K562 (cell line): ENCODE measurements at regions not wholly inside any gene's neighbourhood (a gene's known extent, or its start where the extent isn't known, plus 50 kb on each side); places are given as distances from the start of the nearest gene placed in this dataset.

Source experiments
- ATAC-seq: fragments of 200-7000 bp; cut with Tn5 transposase; 3 replicates; pipeline ENCODE4 v1.9.1; 2020; ENCODE audit warnings: moderate library complexity
- BruUV-seq: library from RNA; stranded (reverse); fragments of 400-500 nt; replicated peaks from 2 replicates; lab custom pipeline; 2021; lab: Mats Ljungman, UMichigan
- CTCF ChIA-PET: fragments of 300-600 bp; formaldehyde crosslinking; extraction: SDS; loops from one replicate; lab custom pipeline; 2021; ENCODE audit warnings: low intra/inter-chr PET ratio; lab: Yijun Ruan, JAX
- POLR2A ChIA-PET: fragments of 300-600, 350-650 bp; sonication (Branson Sonifier 250); formaldehyde crosslinking; extraction: SDS; loops from one replicate; lab custom pipeline; 2021; ENCODE audit warnings: antibody characterized with exemption, inconsistent platforms; lab: Yijun Ruan, JAX
- DNase-seq, 4 experiments: peaks; one replicate each; pipeline versions ENCODE4 v3.0.0 to v3.0.0-alpha.2; 2011 to 2018; ENCODE audit warnings: low spot score in 3 of 4, mixed read lengths in 3 of 4; ENCODE audit errors: extremely low read depth in 1 of 4
- FAIRE-seq: peaks from 2 replicates; lab custom pipeline; 2011; peaks lifted over from hg19 to GRCh38; lab: Jason Lieb, UNC
- H2AFZ ChIP-seq: 2 replicates; pipeline ENCODE4 v1.6.0; 2011; ENCODE audit warnings: low read depth, low read length, control low read depth, inconsistent platforms
- H3K27ac ChIP-seq: fragments of 200-600 bp; 3 replicates; pipeline ENCODE4 v1.8.0; 2011; ENCODE audit warnings: low read depth, mild to moderate bottlenecking, control low read depth, inconsistent platforms, low read length, moderate library complexity, mixed read lengths; ENCODE audit errors: extremely low read depth
- H3K27me3 ChIP-seq, 2 experiments: fragments of 300-600 bp in 1 of 2; 2 replicates in 1 of 2; 3 replicates in 1 of 2; pipeline versions ENCODE4 v1.6.0 to v1.8.0; 2011; ENCODE audit warnings: inconsistent platforms in 2 of 2, low read length in 2 of 2, mild to moderate bottlenecking in 1 of 2, mixed read lengths in 1 of 2, moderate library complexity in 1 of 2; ENCODE audit not compliant: control insufficient read depth in 2 of 2, insufficient read depth in 2 of 2
- H3K36me3 ChIP-seq: fragments of 300-600 bp; 3 replicates; pipeline ENCODE4 v1.8.0; 2011; ENCODE audit warnings: mild to moderate bottlenecking, low read length, inconsistent platforms; ENCODE audit not compliant: control insufficient read depth, insufficient read depth
- H3K4me1 ChIP-seq, 2 experiments: fragments of 200-600 bp in 1 of 2; replicated peaks in 1 of 2; 2 replicates in 1 of 2; 3 replicates in 1 of 2; pipeline versions ENCODE4 v1.5.1 to v1.8.0; 2011; ENCODE audit warnings: inconsistent platforms in 2 of 2, low read length in 2 of 2, mild to moderate bottlenecking in 1 of 2, mixed read lengths in 1 of 2, moderate library complexity in 1 of 2; ENCODE audit not compliant: control insufficient read depth in 2 of 2, insufficient read depth in 2 of 2
- H3K4me2 ChIP-seq: 2 replicates; pipeline ENCODE4 v1.6.1; 2011; ENCODE audit warnings: low read length, control low read depth, inconsistent platforms, mixed read lengths; ENCODE audit not compliant: insufficient read depth
- H3K4me3 ChIP-seq: fragments of 200-600 bp; sonication (generic), shearing (Covaris generic); 2 replicates; pipeline ENCODE4 v1.5.1; 2016; ENCODE audit warnings: control low read depth, inconsistent platforms
- H3K79me2 ChIP-seq: fragments of 200-600 bp; 3 replicates; pipeline ENCODE4 v1.8.0; 2011; ENCODE audit warnings: low read length, inconsistent platforms; ENCODE audit not compliant: control insufficient read depth, insufficient read depth
- H3K9ac ChIP-seq, 2 experiments: 2 replicates each; pipeline versions ENCODE4 v1.6.0 to v1.6.1; 2011; ENCODE audit warnings: low read depth in 2 of 2, low read length in 2 of 2, control low read depth in 1 of 2, inconsistent platforms in 1 of 2, mild to moderate bottlenecking in 1 of 2, mixed read lengths in 1 of 2; ENCODE audit not compliant: insufficient read depth in 1 of 2
- H3K9me1 ChIP-seq: one replicate; pipeline ENCODE4 v1.6.0; 2011; ENCODE audit warnings: inconsistent platforms, mild to moderate bottlenecking, low read length, moderate library complexity; ENCODE audit not compliant: control insufficient read depth, insufficient read depth
- H3K9me3 ChIP-seq: replicated peaks from 2 replicates; pipeline ENCODE4 v1.5.1; 2011; ENCODE audit warnings: low read depth, low read length, inconsistent platforms; ENCODE audit not compliant: control insufficient read depth, insufficient read depth
- H4K20me1 ChIP-seq: replicated peaks from 2 replicates; pipeline ENCODE4 v1.6.1; 2011; ENCODE audit warnings: low read length, inconsistent platforms, mixed read lengths; ENCODE audit not compliant: control insufficient read depth, insufficient read depth
- C11orf30 ChIP-seq: fragments of 450-650 bp; IDR thresholded peaks from 2 replicates; pipeline ENCODE4 v1.6.1; 2016; ENCODE audit warnings: low read depth, mild to moderate bottlenecking
- ERF ChIP-seq: fragments of 450-650 bp; formaldehyde crosslinking; IDR thresholded peaks from 2 replicates; pipeline ENCODE4 v1.4.0; 2020; ENCODE audit warnings: mild to moderate bottlenecking, mixed read lengths
- MAFF ChIP-seq: IDR thresholded peaks from 2 replicates; pipeline ENCODE4 v1.6.1; 2012; ENCODE audit warnings: low read length, improper control_type of control experiment
- MAFG ChIP-seq: fragments of 450-650 bp; conservative IDR thresholded peaks from 2 replicates; pipeline ENCODE4 v1.6.1; 2016; ENCODE audit warnings: missing genetic modification characterization, missing compliant biosample characterization
- MAFK ChIP-seq: IDR thresholded peaks from 2 replicates; pipeline ENCODE4 v1.6.1; 2011; ENCODE audit warnings: low read length, improper control_type of control experiment
- NUFIP1 ChIP-seq: fragments of 450-650 bp; IDR thresholded peaks from 2 replicates; pipeline ENCODE4 v1.6.1; 2018; ENCODE audit not compliant: partially characterized antibody
- SRSF3 ChIP-seq: fragments of 200-400 bp; formaldehyde crosslinking; IDR thresholded peaks from 2 replicates; pipeline ENCODE4 v1.6.1; 2016; ENCODE audit warnings: mild to moderate bottlenecking, low read length, moderate library complexity; ENCODE audit not compliant: insufficient read depth
- ZNF232 ChIP-seq: sonication (generic); formaldehyde crosslinking; IDR thresholded peaks from 2 replicates; pipeline ENCODE4 v1.8.0; 2022; ENCODE audit warnings: mild to moderate bottlenecking, missing genetic modification reagents
- ZNF316 ChIP-seq: fragments of 450-650 bp; IDR thresholded peaks from 2 replicates; pipeline ENCODE4 v1.6.1; 2016
- ZNF589 ChIP-seq: fragments of 200-800 bp; sonication (Bioruptor generic); IDR thresholded peaks from 2 replicates; pipeline ENCODE4 v1.6.1; 2016; ENCODE audit warnings: low read depth, missing genetic modification characterization, missing compliant biosample characterization
- in situ Hi-C: fragments of 300-500 bp; cut with MboI; formaldehyde crosslinking; loops from 4 replicates; pipeline ENCODE4 v1.15.0; 2018; ENCODE audit warnings: inconsistent platforms, mixed read lengths
- intact Hi-C: fragments of 100-400 bp; cut with micrococcal nuclease; formaldehyde crosslinking; loops from 2 replicates; pipeline ENCODE4 v1.14.2; 2022
- TF ChIP-seq, protein P1 (sequence below): sonication (generic); formaldehyde crosslinking; IDR thresholded peaks from 2 replicates; pipeline ENCODE4 v1.8.1; 2023; ENCODE audit warnings: mild to moderate bottlenecking, missing genetic modification reagents
- TF ChIP-seq, protein P2 (sequence below): fragments of 450-650 bp; IDR thresholded peaks from 2 replicates; pipeline ENCODE4 v1.6.1; 2018; ENCODE audit warnings: mild to moderate bottlenecking, low read depth; ENCODE audit not compliant: partially characterized antibody

DNA sequence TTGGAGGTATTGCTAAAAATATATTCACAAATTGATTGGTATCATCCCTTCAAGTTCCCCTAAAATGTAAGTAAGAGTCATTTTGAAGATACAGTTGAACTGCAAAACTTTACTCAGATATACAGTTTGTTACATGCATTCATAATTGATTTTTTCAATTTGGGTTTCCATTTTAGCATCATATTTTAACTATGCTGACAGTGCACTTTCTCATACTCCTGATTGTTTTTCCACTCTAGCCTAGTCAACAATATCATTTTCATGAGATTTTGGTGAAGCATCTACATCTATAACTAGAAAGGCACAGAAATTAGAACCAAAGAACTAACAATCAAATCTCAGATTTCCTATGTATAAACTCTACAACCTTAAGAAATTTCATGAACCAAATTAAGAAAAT is 2850.4 kb upstream of the PCDH20 start:
- TF ChIP-seq, protein P1, sequence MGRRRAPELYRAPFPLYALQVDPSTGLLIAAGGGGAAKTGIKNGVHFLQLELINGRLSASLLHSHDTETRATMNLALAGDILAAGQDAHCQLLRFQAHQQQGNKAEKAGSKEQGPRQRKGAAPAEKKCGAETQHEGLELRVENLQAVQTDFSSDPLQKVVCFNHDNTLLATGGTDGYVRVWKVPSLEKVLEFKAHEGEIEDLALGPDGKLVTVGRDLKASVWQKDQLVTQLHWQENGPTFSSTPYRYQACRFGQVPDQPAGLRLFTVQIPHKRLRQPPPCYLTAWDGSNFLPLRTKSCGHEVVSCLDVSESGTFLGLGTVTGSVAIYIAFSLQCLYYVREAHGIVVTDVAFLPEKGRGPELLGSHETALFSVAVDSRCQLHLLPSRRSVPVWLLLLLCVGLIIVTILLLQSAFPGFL (CRISPR knock-in tag): no peak
- TF ChIP-seq, protein P2, sequence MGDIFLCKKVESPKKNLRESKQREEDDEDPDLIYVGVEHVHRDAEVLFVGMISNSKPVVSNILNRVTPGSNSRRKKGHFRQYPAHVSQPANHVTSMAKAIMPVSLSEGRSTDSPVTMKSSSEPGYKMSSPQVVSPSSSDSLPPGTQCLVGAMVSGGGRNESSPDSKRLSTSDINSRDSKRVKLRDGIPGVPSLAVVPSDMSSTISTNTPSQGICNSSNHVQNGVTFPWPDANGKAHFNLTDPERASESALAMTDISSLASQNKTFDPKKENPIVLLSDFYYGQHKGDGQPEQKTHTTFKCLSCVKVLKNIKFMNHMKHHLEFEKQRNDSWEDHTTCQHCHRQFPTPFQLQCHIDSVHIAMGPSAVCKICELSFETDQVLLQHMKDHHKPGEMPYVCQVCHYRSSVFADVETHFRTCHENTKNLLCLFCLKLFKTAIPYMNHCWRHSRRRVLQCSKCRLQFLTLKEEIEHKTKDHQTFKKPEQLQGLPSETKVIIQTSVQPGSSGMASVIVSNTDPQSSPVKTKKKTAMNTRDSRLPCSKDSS: no peak
- TF ChIP-seq MAFF (peak; percentile 71), ZNF232 (CRISPR knock-in tag) (no peak), NUFIP1 (no peak), C11orf30 (peak; percentile 34; the same call in 1 of the 2 replicates), SRSF3 (no peak), MAFK (peak; percentile 80), ZNF316 (peak; percentile 73), ERF (CRISPR knock-in tag) (no peak), ZNF589 (CRISPR knock-in tag) (no peak), MAFG (tag) (peak; percentile 52; the same call in 1 of the 2 replicates)

More for the DNA sequence above, 2850.4 kb upstream of the PCDH20 start:
- no peak for DNase-seq
- BruUV-seq: no TSS peak
- in situ Hi-C loops (no loop called here), intact Hi-C loops (no loop called here)
- POLR2A ChIA-PET: no interaction called here
- H3K9me3 ChIP-seq: no peaks in the 10 kb centered on the region; the same call in 1 of the 2 replicates
- no peaks in the 10 kb centered on the region for H3K9me1 ChIP-seq
- no peaks in the 10 kb centered on the region for H3K36me3 ChIP-seq
- FAIRE-seq: no peak
- no peak overlapping the region for H2AFZ ChIP-seq
- CTCF ChIA-PET: no interaction called here
- no peak overlapping the region for H3K4me2 ChIP-seq
- H3K27me3 ChIP-seq: no peaks in the 10 kb centered on the region
- H3K9ac ChIP-seq: no peak overlapping the region
- H4K20me1 ChIP-seq: no peaks in the 10 kb centered on the region
- H3K27ac ChIP-seq: no peak overlapping the region
- no peak overlapping the region for H3K4me3 ChIP-seq
- H3K4me1 ChIP-seq: no peaks in the 10 kb centered on the region
- H3K79me2 ChIP-seq: no peaks in the 10 kb centered on the region
- ATAC-seq: no peak
